NCI-H526 (cell line): ENCODE measurements at regions not wholly inside any gene's neighbourhood (a gene's known extent, or its start where the extent isn't known, plus 50 kb on each side); places are given as distances from the start of the nearest gene placed in this dataset.

Source experiments
- DNase-seq, 2 experiments: peaks; one replicate each; lab custom pipeline; 2025; lab: John Stamatoyannopoulos, UW

GRCh38 chr6:168968801-168969200 is 284.8 kb downstream of the THBS2 start:
- no peak for DNase-seq

- DNase-seq: peak; percentile 54 to 66
These were observed 285.4 kb downstream of the THBS2 start for GRCh38 chr6:168968228-168968627.

- DNase-seq: no peak
These were observed 286.2 kb downstream of the THBS2 start for GRCh38 chr6:168967281-168967925.

GRCh38 chr6:168964138-168964835 is 289.4 kb downstream of the THBS2 start:
- DNase-seq: no peak

DNA sequence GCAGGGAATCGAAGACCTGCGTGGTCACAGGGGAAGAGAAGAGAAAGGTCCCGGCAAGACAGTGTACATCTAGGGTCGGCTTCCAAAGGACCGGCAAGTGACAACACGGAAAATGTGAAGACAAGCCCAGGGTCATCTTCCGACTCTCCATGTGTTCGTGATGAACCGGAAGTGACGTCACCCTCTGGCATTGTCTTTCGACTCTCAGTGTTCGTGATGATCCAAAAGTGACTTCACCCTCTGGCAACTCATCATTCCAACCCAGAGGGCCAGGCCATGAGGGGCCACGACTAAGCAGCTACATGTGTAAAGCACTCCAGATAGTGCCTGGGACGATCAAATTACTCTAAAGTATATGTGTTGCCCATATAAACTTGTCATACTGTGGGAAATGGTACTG is 290.8 kb downstream of the THBS2 start:
- DNase-seq: no peak

DNA sequence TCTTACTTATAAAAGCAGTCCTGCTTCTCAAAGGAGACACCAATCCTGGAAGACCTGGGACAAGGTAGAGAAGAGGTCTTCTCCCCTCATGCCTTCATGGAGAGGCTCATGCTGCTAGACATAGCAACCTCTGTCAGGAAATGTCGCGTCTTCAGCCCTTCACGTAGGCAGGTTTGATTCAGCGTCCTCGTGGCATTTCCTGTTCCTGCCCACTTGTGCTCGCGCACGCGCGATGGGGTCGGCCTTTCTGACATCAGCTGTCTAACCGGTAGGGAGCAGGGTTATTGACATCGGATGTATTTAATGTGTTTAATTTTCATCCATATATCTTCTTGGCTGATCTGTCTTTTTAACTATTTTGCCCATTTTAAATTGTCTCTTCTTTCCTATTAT is 292.4 kb downstream of the THBS2 start:
- no peak for DNase-seq

GRCh38 chr6:168960551-168961263 is 292.9 kb downstream of the THBS2 start:
- no peak for DNase-seq

- no peak for DNase-seq
These were observed 293.9 kb downstream of the THBS2 start for GRCh38 chr6:168959696-168960095.

DNA sequence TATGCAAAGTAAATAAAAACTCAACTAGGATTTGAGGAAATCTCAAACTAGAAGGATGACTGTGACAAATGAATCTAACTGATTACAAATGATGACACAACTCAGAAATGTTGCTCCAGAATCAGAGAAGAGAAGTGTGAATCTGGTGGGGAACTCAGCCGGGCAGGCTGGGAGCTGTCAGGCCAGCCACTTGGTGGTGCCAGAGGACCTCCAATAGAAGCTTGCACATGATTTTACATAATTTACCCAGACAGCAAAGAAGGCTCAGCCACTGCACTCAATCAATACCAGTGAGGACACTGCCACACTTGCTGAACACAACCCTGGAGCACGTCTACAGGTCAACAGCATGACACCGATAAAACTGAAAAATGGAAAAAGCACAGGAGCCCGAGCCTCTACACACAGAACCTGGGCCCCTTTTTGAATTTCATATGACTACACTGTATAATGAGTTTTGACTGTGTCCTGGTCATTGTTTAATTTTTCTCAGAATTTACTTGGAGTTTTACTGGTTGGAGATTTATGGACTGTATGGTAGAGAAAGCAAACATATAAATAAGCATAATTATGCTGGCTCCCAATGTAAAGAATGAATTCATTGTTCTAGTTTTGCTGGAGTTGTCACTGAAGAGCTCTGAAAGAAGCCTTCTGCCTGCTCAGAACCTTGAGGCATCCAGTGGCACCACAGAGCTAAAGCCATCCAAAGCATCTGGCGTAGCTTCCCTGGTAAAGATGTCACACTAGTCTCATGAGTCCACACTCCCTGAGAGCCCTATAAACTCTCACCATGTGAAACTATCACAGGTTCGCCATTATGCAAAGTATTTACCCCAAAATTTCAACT is 296.5 kb downstream of the THBS2 start:
- DNase-seq: peak; percentile 75 to 76

- no peak for DNase-seq
These were observed 297.4 kb downstream of the THBS2 start for GRCh38 chr6:168956141-168956838.

GRCh38 chr6:168953461-168953860 is 300.2 kb downstream of the THBS2 start:
- no peak for DNase-seq

GRCh38 chr6:168951217-168951616 is 302.4 kb downstream of the THBS2 start:
- no peak for DNase-seq

- no peak for DNase-seq
These were observed 302.8 kb downstream of the THBS2 start for GRCh38 chr6:168950858-168951214.

DNA sequence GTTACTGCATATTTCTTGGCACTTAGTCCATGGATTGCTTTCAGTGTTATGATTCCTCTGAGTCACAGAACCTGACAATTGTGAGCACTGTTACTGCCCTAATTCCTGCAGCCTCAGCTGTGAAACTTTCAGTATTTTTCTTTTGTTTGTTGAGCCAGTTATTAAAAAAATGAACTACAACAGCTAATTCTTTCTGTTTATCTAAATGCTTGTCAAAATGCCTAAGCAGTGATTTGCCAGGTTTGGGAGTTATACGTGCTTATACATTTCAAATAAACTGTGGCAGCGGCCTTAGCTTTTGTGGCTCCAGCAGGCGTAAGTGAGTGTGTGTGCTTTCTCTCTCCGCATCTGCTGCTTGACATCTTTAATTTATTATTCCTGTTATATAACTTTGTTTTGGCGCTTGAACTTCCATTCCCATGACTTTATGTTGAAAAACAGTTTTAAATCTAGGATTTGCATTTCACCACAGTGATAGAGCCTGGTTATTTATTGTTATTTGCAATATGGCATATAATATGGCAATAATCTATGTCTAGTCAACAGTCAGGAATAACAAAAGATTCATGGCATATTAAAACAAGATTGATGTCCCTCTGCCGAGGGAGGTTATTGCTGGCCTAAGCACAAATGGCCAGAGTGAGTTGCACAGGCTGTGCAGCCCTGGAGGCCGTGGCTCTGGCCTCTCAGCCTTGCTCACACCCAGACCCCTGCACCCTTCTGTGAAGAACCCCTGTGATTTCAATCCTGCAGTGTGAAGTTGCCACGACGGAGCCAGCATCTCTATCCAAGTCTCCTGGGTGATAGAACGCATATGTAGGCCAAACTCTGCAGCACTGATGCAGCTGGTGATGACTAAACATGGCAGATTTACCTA is 303.4 kb downstream of the THBS2 start:
- DNase-seq: no peak

DNA sequence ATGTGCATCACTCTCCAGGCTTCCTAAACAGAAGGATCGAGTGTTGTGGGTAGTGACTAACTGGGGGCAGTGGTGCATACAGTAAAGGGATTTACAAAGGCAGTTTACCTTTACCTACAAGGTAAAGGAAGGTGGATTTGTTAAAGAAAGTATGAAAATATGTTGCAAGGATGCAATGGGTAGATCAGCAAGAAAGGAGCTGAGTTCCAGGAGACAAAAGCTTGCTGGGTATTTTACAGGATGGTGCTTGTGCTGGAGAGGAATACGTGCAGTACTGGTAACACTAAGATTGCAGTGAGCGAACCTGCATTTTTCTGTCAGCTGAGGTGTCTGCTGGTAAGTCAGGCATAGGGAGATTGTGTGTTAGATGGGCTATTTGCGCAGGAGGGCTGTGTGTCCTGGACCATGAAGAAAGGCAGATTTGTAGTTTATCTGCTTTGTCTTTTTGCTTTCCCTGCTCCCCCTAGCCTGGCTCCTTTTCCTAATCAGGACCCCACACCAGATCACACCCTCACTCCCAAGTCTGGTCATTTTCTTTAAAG is 304.6 kb downstream of the THBS2 start:
- DNase-seq: no peak

DNA sequence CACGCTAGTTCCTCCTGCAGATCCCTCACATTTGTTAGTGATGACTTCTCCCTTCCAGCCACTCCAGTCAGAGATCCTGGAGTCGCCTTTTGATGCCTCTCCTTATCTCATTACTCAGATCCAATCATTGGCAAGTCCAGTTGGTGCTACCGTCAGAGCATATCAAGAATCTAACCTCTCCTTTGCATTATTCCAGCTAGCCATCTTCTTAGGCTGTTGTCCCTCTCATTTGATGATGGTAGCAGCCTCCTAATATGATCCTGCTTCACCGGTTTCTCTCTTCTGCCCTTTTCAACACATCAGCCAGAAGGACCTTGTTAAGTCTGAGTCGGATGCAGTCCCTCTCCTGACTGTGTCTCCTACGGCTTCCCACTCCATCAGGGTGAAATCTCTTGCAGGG is 305.6 kb downstream of the THBS2 start:
- no peak for DNase-seq

- no peak for DNase-seq
These were observed 310.3 kb downstream of the THBS2 start for GRCh38 chr6:168943231-168943905.

GRCh38 chr6:168942646-168943045 is 311.0 kb downstream of the THBS2 start:
- DNase-seq: no peak

GRCh38 chr6:168941036-168941435 is 312.6 kb downstream of the THBS2 start:
- no peak for DNase-seq

GRCh38 chr6:168939796-168940195 is 313.9 kb downstream of the THBS2 start:
- no peak for DNase-seq
